H1 (cell line): ENCODE measurements at regions not wholly inside any gene's neighbourhood (a gene's known extent, or its start where the extent isn't known, plus 50 kb on each side); places are given as distances from the start of the nearest gene placed in this dataset.

Experiments used
- CTCF ChIA-PET: fragments of 300-600 bp; sonication (Branson Sonifier 250); formaldehyde crosslinking; loops from one replicate; lab custom pipeline; 2021; ENCODE audit not compliant: partially characterized antibody; lab: Charles Lee
- POLR2A ChIA-PET: fragments of 300-600 bp; sonication (Branson Sonifier 250); formaldehyde crosslinking; loops from one replicate; lab custom pipeline; 2021; ENCODE audit warnings: inconsistent platforms; ENCODE audit not compliant: partially characterized antibody; lab: Charles Lee
- DNase-seq, 2 experiments: peaks; one replicate each; pipeline versions ENCODE4 v3.0.0 to v3.0.0-alpha.2; 2010 to 2022; ENCODE audit warnings: low spot score in 2 of 2, low read depth in 1 of 2, mixed read lengths in 1 of 2
- FAIRE-seq: peaks from 2 replicates; lab custom pipeline; 2011; peaks lifted over from hg19 to GRCh38; lab: Jason Lieb, UNC
- H2AFZ ChIP-seq: 2 replicates; pipeline ENCODE4 v1.8.1; 2012; ENCODE audit warnings: low read length, inconsistent platforms
- H2AK5ac ChIP-seq: 2 replicates; pipeline ENCODE4 v1.6.1; 2013; ENCODE audit warnings: low read depth, low read length
- H2BK120ac ChIP-seq: replicated peaks from 2 replicates; pipeline ENCODE3; 2013; ENCODE audit warnings: low read depth, low read length, inconsistent platforms
- H2BK12ac ChIP-seq: 2 replicates; pipeline ENCODE4 v1.6.1; 2013; ENCODE audit warnings: low read depth, low read length
- H2BK15ac ChIP-seq: 2 replicates; pipeline ENCODE4 v1.6.1; 2013; ENCODE audit warnings: low read length
- H2BK20ac ChIP-seq: 2 replicates; pipeline ENCODE4 v1.6.1; 2013; ENCODE audit warnings: low read length
- H2BK5ac ChIP-seq: 2 replicates; pipeline ENCODE4 v1.6.1; 2013; ENCODE audit warnings: low read depth, low read length
- H3K14ac ChIP-seq: 2 replicates; pipeline ENCODE4 v1.6.1; 2013; ENCODE audit warnings: inconsistent platforms; ENCODE audit not compliant: insufficient read length
- H3K18ac ChIP-seq: 2 replicates; pipeline ENCODE4 v1.6.1; 2013; ENCODE audit warnings: low read length; ENCODE audit errors: extremely low read depth
- H3K23ac ChIP-seq: 2 replicates; pipeline ENCODE4 v1.6.1; 2013; ENCODE audit warnings: inconsistent platforms; ENCODE audit not compliant: insufficient read length
- H3K23me2 ChIP-seq: 2 replicates; pipeline ENCODE4 v1.6.1; 2013; ENCODE audit warnings: low read depth, low read length
- H3K27ac ChIP-seq: 2 replicates; pipeline ENCODE4 v1.6.1; 2011; ENCODE audit warnings: low read depth, low read length, inconsistent platforms
- H3K27me3 ChIP-seq, 4 experiments: replicated peaks in 1 of 4; 1 replicate in 1 of 4; 2 replicates in 3 of 4; pipeline versions ENCODE4 v1.6.1 to v1.8.1; 2011 to 2013; ENCODE audit warnings: low read length in 3 of 4, mild to moderate bottlenecking in 3 of 4, inconsistent platforms in 2 of 4, mixed read lengths in 2 of 4, moderate library complexity in 1 of 4; ENCODE audit not compliant: control insufficient read depth in 3 of 4, insufficient read depth in 3 of 4; ENCODE audit errors: extremely low read depth in 1 of 4
- H3K36me3 ChIP-seq, 4 experiments: 2 replicates each; pipeline versions ENCODE4 v1.6.1 to v1.8.1; 2011 to 2013; ENCODE audit warnings: mild to moderate bottlenecking in 4 of 4, low read length in 3 of 4, moderate library complexity in 2 of 4, control low read depth in 1 of 4, inconsistent platforms in 1 of 4; ENCODE audit not compliant: insufficient read depth in 4 of 4, control insufficient read depth in 2 of 4
- H3K4ac ChIP-seq: replicated peaks from 2 replicates; pipeline ENCODE3; 2013; ENCODE audit warnings: low read length, low read depth, mixed read lengths, inconsistent platforms; ENCODE audit not compliant: insufficient read length
- H3K4me1 ChIP-seq, 4 experiments: replicated peaks in 1 of 4; 1 replicate in 1 of 4; 2 replicates in 3 of 4; pipeline versions ENCODE4 v1.6.1 to v1.8.1; 2011 to 2013; ENCODE audit warnings: low read length in 3 of 4, inconsistent platforms in 2 of 4, mixed read lengths in 1 of 4; ENCODE audit not compliant: insufficient read depth in 4 of 4, control insufficient read depth in 3 of 4
- H3K4me2 ChIP-seq, 2 experiments: 2 replicates each; pipeline versions ENCODE4 v1.6.1 to v1.8.1; 2011 to 2013; ENCODE audit warnings: low read depth in 2 of 2, low read length in 2 of 2, control low read depth in 1 of 2, inconsistent platforms in 1 of 2, mild to moderate bottlenecking in 1 of 2; ENCODE audit not compliant: insufficient read depth in 1 of 2
- H3K4me3 ChIP-seq, 4 experiments: fragments of 200-600, 300-600 bp in 1 of 4; sonication (generic), shearing (Covaris generic), sonication (Bioruptor Twin) in 1 of 4; 2 replicates each; pipeline versions ENCODE4 v1.5.1 to v1.8.1; 2011 to 2016; ENCODE audit warnings: low read length in 4 of 4, low read depth in 3 of 4, control low read depth in 2 of 4, inconsistent platforms in 2 of 4, mild to moderate bottlenecking in 2 of 4, mixed read lengths in 1 of 4, moderate library complexity in 1 of 4; ENCODE audit not compliant: insufficient read depth in 2 of 4; ENCODE audit errors: extremely low read depth in 1 of 4
- H3K56ac ChIP-seq: replicated peaks from 2 replicates; pipeline ENCODE3; 2013; ENCODE audit warnings: low read depth, mild to moderate bottlenecking, mixed read lengths, low read length, inconsistent platforms; ENCODE audit not compliant: insufficient read length
- H3K79me1 ChIP-seq: 2 replicates; pipeline ENCODE4 v1.6.1; 2013; ENCODE audit warnings: low read depth, low read length, control low read depth
- H3K79me2 ChIP-seq, 2 experiments: 2 replicates each; pipeline versions ENCODE4 v1.6.1 to v1.8.1; 2012 to 2013; ENCODE audit warnings: low read length in 2 of 2, mild to moderate bottlenecking in 2 of 2, inconsistent platforms in 1 of 2; ENCODE audit not compliant: insufficient read depth in 2 of 2, control insufficient read depth in 1 of 2
- H3K9ac ChIP-seq, 4 experiments: replicated peaks in 1 of 4; 1 replicate in 1 of 4; 2 replicates in 3 of 4; pipeline versions ENCODE4 v1.6.1 to v1.8.1; 2011 to 2013; ENCODE audit warnings: low read depth in 3 of 4, low read length in 3 of 4, control low read depth in 2 of 4, mild to moderate bottlenecking in 2 of 4, moderate library complexity in 2 of 4, inconsistent platforms in 1 of 4; ENCODE audit errors: extremely low read depth in 1 of 4
- H3K9me3 ChIP-seq, 2 experiments: 2 replicates each; pipeline versions ENCODE4 v1.6.1 to v1.8.1; 2012 to 2013; ENCODE audit warnings: mild to moderate bottlenecking in 2 of 2, moderate library complexity in 2 of 2, control low read depth in 1 of 2, inconsistent platforms in 1 of 2, low read depth in 1 of 2, low read length in 1 of 2, mixed read lengths in 1 of 2; ENCODE audit not compliant: insufficient read depth in 2 of 2
- H4K20me1 ChIP-seq, 2 experiments: replicated peaks in 1 of 2; 2 replicates each; pipeline versions ENCODE3 to v1.8.1; 2011 to 2013; ENCODE audit warnings: inconsistent platforms in 2 of 2, low read length in 2 of 2, mild to moderate bottlenecking in 1 of 2; ENCODE audit not compliant: insufficient read depth in 2 of 2, control insufficient read depth in 1 of 2
- H4K5ac ChIP-seq: 2 replicates; pipeline ENCODE4 v1.6.1; 2013; ENCODE audit warnings: low read length, low read depth, mixed read lengths, inconsistent platforms; ENCODE audit not compliant: insufficient read length
- H4K8ac ChIP-seq: 2 replicates; pipeline ENCODE4 v1.8.0; 2013; ENCODE audit warnings: mild to moderate bottlenecking, moderate library complexity, low read length, inconsistent platforms; ENCODE audit not compliant: insufficient read depth; ENCODE audit errors: extremely low read depth
- H4K91ac ChIP-seq: replicated peaks from 2 replicates; pipeline ENCODE3; 2013; ENCODE audit warnings: low read length, mixed read lengths, inconsistent platforms; ENCODE audit not compliant: insufficient read length
- CBX8 ChIP-seq: fragments of 300-800, 300-1000 bp; sonication (generic); IDR thresholded peaks from 2 replicates; pipeline ENCODE4 v1.7.1; 2016; ENCODE audit warnings: low read depth, low read length, borderline replicate concordance
- GABPA ChIP-seq: IDR thresholded peaks from 2 replicates; pipeline ENCODE4 v1.6.1; 2011; ENCODE audit warnings: mild to moderate bottlenecking, low read length, moderate library complexity, borderline replicate concordance; ENCODE audit not compliant: insufficient read depth
- JUN ChIP-seq: IDR thresholded peaks from 2 replicates; pipeline ENCODE4 v1.6.1; 2011; ENCODE audit warnings: low read depth, mild to moderate bottlenecking, improper control_type of control experiment, low read length
- POU5F1 ChIP-seq: IDR thresholded peaks from 2 replicates; pipeline ENCODE4 v1.6.1; 2011; ENCODE audit warnings: low read depth, mild to moderate bottlenecking, low read length, moderate library complexity
- RAD21 ChIP-seq, 2 experiments: IDR thresholded peaks in 1 of 2; conservative IDR thresholded peaks in 1 of 2; 2 replicates each; pipeline ENCODE4 v1.6.1; 2011; ENCODE audit warnings: low read depth in 2 of 2, low read length in 2 of 2, improper control_type of control experiment in 1 of 2, inconsistent platforms in 1 of 2, mild to moderate bottlenecking in 1 of 2, moderate library complexity in 1 of 2
- RBBP5 ChIP-seq: IDR thresholded peaks from 2 replicates; pipeline ENCODE4 v1.7.1; 2012; ENCODE audit warnings: low read depth, mild to moderate bottlenecking, inconsistent platforms, low read length, moderate library complexity, borderline replicate concordance
- SRF ChIP-seq: IDR thresholded peaks from 2 replicates; pipeline ENCODE4 v1.6.1; 2011; ENCODE audit warnings: mild to moderate bottlenecking, low read depth, low read length, moderate library complexity
- TF ChIP-seq, protein P1 (sequence below): IDR thresholded peaks from 2 replicates; pipeline ENCODE4 v1.6.1; 2011; ENCODE audit warnings: low read depth, mild to moderate bottlenecking, low read length; ENCODE audit not compliant: insufficient read depth

DNA sequence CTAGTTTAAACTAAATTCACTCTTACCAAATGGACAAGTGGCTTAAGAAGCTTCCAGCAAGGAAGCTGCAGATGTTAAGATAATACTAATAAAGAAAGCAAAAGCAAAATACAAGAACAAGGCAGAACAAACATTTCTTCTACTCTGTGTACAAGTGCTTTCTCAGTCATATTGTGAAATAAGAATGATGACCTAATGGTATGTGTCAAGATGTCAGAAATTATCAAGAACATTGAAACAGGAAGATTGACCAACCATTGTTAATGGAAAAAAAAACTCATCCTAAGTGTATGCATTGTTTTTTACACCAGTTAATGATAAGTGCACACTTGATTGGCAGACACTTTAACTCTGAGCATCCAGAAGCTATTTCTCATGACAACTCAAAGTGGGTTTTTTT, 65.4 kb upstream of the P2RY1 start:
- Histone ChIP-seq H3K56ac (no peak overlapping the region), H2BK20ac (no peak overlapping the region), H4K5ac (no peak overlapping the region), H3K4ac (no peak overlapping the region), H3K4me3 (no peak overlapping the region), H3K14ac (no peak overlapping the region), H3K4me2 (no peak overlapping the region), H2BK12ac (no peak overlapping the region), H3K4me1 (no peaks in the 10 kb centered on the region), H3K23me2 (no peaks in the 10 kb centered on the region), H3K9ac (no peak overlapping the region), H2AFZ (0 out of 2 replicates have a peak overlapping the region, but pooled peaks have one; percentile 22), H2AK5ac (no peak overlapping the region), H3K23ac (no peak overlapping the region), H4K8ac (no peak overlapping the region), H4K91ac (no peak overlapping the region), H3K36me3 (no peaks in the 10 kb centered on the region), H3K9me3 (no peaks in the 10 kb centered on the region), H3K79me1 (no peaks in the 10 kb centered on the region), H2BK120ac (no peak overlapping the region), H3K27me3 (no peaks in the 10 kb centered on the region), H3K18ac (no peak overlapping the region), H3K79me2 (no peaks in the 10 kb centered on the region), H2BK15ac (no peak overlapping the region), H4K20me1 (no peaks in the 10 kb centered on the region), H3K27ac (no peak overlapping the region), H2BK5ac (no peak overlapping the region)
- ChIA-PET POLR2A (no interaction called here), CTCF (interaction anchor here (1.1 to 1.3 kb wide), 2 partner anchors 9 kb away, joined by 3 read pairs; no protein-coding TSS in a partner anchor)
- no peak for DNase-seq
- FAIRE-seq = no peak
- no peak for TF ChIP-seq CBX8
- no peak for TF ChIP-seq JUN
- TF ChIP-seq RBBP5 = no peak
- no peak for TF ChIP-seq RAD21 (IDR thresholded peaks at IDR 0.05 in 1 of 2, conservative IDR thresholded peaks at IDR 0.05 in 1 of 2; ENCODE audit: low read depth in 2 of 2, low read length in 2 of 2)
- TF ChIP-seq POU5F1 = no peak
- TF ChIP-seq SRF = no peak
- TF ChIP-seq, protein P1, sequence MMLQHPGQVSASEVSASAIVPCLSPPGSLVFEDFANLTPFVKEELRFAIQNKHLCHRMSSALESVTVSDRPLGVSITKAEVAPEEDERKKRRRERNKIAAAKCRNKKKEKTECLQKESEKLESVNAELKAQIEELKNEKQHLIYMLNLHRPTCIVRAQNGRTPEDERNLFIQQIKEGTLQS = no peak
- TF ChIP-seq GABPA = no peak
